ENCODE measurements at regions not wholly inside any gene's neighbourhood (a gene's known extent, or its start where the extent isn't known, plus 50 kb on each side); places are given as distances from the start of the nearest gene placed in this dataset.

- Histone ChIP-seq H3K4me3 (ENCODE audit: low read depth, low read length, poor library complexity, severe bottlenecking) (no peak overlapping the region), H3K36me3 (ENCODE audit: insufficient read depth, low read length) (no peaks in the 10 kb centered on the region), H3K9me2 (ENCODE audit: insufficient read depth, low read length) (no peaks in the 10 kb centered on the region), H3K4me1 (ENCODE audit: insufficient read depth, low read length, poor library complexity, severe bottlenecking) (no peaks in the 10 kb centered on the region), H3K9me3 (ENCODE audit: low read length) (no peaks in the 10 kb centered on the region), H3K79me2 (ENCODE audit: insufficient read depth, low read depth, low read length) (no peaks in the 10 kb centered on the region), H4K20me1 (ENCODE audit: insufficient read depth, low read length) (no peaks in the 10 kb centered on the region), H2AFZ (ENCODE audit: low read length) (peak overlapping the region; percentile 30; the same call in 1 of the 2 replicates), H3K4me2 (ENCODE audit: low read length) (peak overlapping the region; percentile 16; the same call in 1 of the 2 replicates), H3K27ac (ENCODE audit: low read depth, low read length, poor library complexity, severe bottlenecking) (no peak overlapping the region)
- peak; percentile 1 for DNase-seq (ENCODE audit: low spot score)
- TF ChIP-seq EZH2phosphoT487 (IDR thresholded peaks at IDR 0.05; ENCODE audit: borderline replicate concordance, low read depth, low read length): no peak
- TF ChIP-seq, protein P1, sequence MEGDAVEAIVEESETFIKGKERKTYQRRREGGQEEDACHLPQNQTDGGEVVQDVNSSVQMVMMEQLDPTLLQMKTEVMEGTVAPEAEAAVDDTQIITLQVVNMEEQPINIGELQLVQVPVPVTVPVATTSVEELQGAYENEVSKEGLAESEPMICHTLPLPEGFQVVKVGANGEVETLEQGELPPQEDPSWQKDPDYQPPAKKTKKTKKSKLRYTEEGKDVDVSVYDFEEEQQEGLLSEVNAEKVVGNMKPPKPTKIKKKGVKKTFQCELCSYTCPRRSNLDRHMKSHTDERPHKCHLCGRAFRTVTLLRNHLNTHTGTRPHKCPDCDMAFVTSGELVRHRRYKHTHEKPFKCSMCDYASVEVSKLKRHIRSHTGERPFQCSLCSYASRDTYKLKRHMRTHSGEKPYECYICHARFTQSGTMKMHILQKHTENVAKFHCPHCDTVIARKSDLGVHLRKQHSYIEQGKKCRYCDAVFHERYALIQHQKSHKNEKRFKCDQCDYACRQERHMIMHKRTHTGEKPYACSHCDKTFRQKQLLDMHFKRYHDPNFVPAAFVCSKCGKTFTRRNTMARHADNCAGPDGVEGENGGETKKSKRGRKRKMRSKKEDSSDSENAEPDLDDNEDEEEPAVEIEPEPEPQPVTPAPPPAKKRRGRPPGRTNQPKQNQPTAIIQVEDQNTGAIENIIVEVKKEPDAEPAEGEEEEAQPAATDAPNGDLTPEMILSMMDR (conservative IDR thresholded peaks at IDR 0.05; ENCODE audit: low read length): no peak
- CTCF ChIA-PET (ENCODE audit: unreplicated experiment): no interaction called here
- intact Hi-C loops (cut with micrococcal nuclease; ENCODE audit: unreplicated experiment): no loop called here
- POLR2A ChIA-PET: interaction anchor here (0.6 kb wide), 1 partner anchor 210 kb away, joined by 3 read pairs; no protein-coding TSS in a partner anchor
- BruUV-seq (replicated peaks): no TSS peak
These were observed 332.0 kb downstream of the GRXCR1 start for GRCh38 chr4:43224559-43224958.

GRCh38 chr4:43233321-43233720, 340.8 kb downstream of the GRXCR1 start:
- Histone ChIP-seq H4K20me1 (ENCODE audit: insufficient read depth, low read length) (no peaks in the 10 kb centered on the region), H3K9me3 (ENCODE audit: low read length) (no peaks in the 10 kb centered on the region), H3K4me1 (ENCODE audit: insufficient read depth, low read length, poor library complexity, severe bottlenecking) (no peaks in the 10 kb centered on the region), H2AFZ (ENCODE audit: low read length) (no peak overlapping the region), H3K79me2 (ENCODE audit: insufficient read depth, low read depth, low read length) (no peaks in the 10 kb centered on the region), H3K4me2 (ENCODE audit: low read length) (no peak overlapping the region), H3K36me3 (ENCODE audit: insufficient read depth, low read length) (no peaks in the 10 kb centered on the region), H3K4me3 (ENCODE audit: low read depth, low read length, poor library complexity, severe bottlenecking) (no peak overlapping the region), H3K27ac (ENCODE audit: low read depth, low read length, poor library complexity, severe bottlenecking) (no peak overlapping the region), H3K9me2 (ENCODE audit: insufficient read depth, low read length) (no peaks in the 10 kb centered on the region)
- no TSS peak for BruUV-seq (replicated peaks)
- no peak for TF ChIP-seq EZH2phosphoT487 (IDR thresholded peaks at IDR 0.05; ENCODE audit: borderline replicate concordance, low read depth, low read length)
- TF ChIP-seq, protein P1 (conservative IDR thresholded peaks at IDR 0.05; ENCODE audit: low read length): no peak
- ChIA-PET POLR2A (no interaction called here), CTCF (ENCODE audit: unreplicated experiment) (no interaction called here)
- no peak for DNase-seq (ENCODE audit: low spot score)
- intact Hi-C loops (cut with micrococcal nuclease; ENCODE audit: unreplicated experiment): no loop called here

- H3K4me1 ChIP-seq (ENCODE audit: insufficient read depth, low read length, poor library complexity, severe bottlenecking): no peaks in the 10 kb centered on the region
- H3K79me2 ChIP-seq (ENCODE audit: insufficient read depth, low read depth, low read length): no peaks in the 10 kb centered on the region
- no peak overlapping the region for H3K4me2 ChIP-seq (ENCODE audit: low read length)
- no peaks in the 10 kb centered on the region for H3K9me3 ChIP-seq (ENCODE audit: low read length)
- intact Hi-C loops (cut with micrococcal nuclease; ENCODE audit: unreplicated experiment): no loop called here
- no peaks in the 10 kb centered on the region for H4K20me1 ChIP-seq (ENCODE audit: insufficient read depth, low read length)
- ChIA-PET CTCF (ENCODE audit: unreplicated experiment) (no interaction called here), POLR2A (interaction anchor here (0.6 kb wide), 1 partner anchor 83 kb away, joined by 5 read pairs; no protein-coding TSS in a partner anchor)
- no peak overlapping the region for H3K4me3 ChIP-seq (ENCODE audit: low read depth, low read length, poor library complexity, severe bottlenecking)
- no peak for TF ChIP-seq EZH2phosphoT487 (IDR thresholded peaks at IDR 0.05; ENCODE audit: borderline replicate concordance, low read depth, low read length)
- TF ChIP-seq, protein P1 (conservative IDR thresholded peaks at IDR 0.05; ENCODE audit: low read length): no peak
- no peaks in the 10 kb centered on the region for H3K36me3 ChIP-seq (ENCODE audit: insufficient read depth, low read length)
- no peaks in the 10 kb centered on the region for H3K9me2 ChIP-seq (ENCODE audit: insufficient read depth, low read length)
- no peak overlapping the region for H3K27ac ChIP-seq (ENCODE audit: low read depth, low read length, poor library complexity, severe bottlenecking)
- no peak overlapping the region for H2AFZ ChIP-seq (ENCODE audit: low read length)
- no TSS peak for BruUV-seq (replicated peaks)
- no peak for DNase-seq (ENCODE audit: low spot score)
These were observed 342.3 kb downstream of the GRXCR1 start for GRCh38 chr4:43234626-43235415.
